CD14-positive monocyte (primary cell): ENCODE measurements at regions not wholly inside any gene's neighbourhood (a gene's known extent, or its start where the extent isn't known, plus 50 kb on each side); places are given as distances from the start of the nearest gene placed in this dataset.

ENCODE experiments used
- DNase-seq, 3 donors: peaks; one replicate each; pipeline ENCODE4 v3.0.0-alpha.2; 2011 to 2022
- H2AFZ ChIP-seq: 2 replicates; pipeline ENCODE4 v1.6.0; 2012; ENCODE audit warnings: mild to moderate bottlenecking, low read depth, low read length, inconsistent platforms; ENCODE audit not compliant: insufficient read depth, poor library complexity, severe bottlenecking
- H3K27ac ChIP-seq, 2 donors: 1 replicate in 1 of 2; 2 replicates in 1 of 2; pipeline ENCODE4 v1.5.1; 2012 to 2013; ENCODE audit warnings: low read length in 2 of 2, control low read depth in 1 of 2, inconsistent platforms in 1 of 2, low read depth in 1 of 2, mild to moderate bottlenecking in 1 of 2
- H3K27me3 ChIP-seq, 2 donors: one replicate each; pipeline versions ENCODE4 v1.6.0 to v1.6.1; 2011 to 2013; ENCODE audit warnings: low read length in 2 of 2; ENCODE audit not compliant: control insufficient read depth in 2 of 2, insufficient read depth in 2 of 2
- H3K36me3 ChIP-seq, 2 donors: replicated peaks in 1 of 2; 1 replicate in 1 of 2; 2 replicates in 1 of 2; pipeline versions ENCODE4 v1.5.1 to v1.6.1; 2012 to 2013; ENCODE audit warnings: low read length in 2 of 2, control low read depth in 1 of 2, inconsistent platforms in 1 of 2, mild to moderate bottlenecking in 1 of 2; ENCODE audit not compliant: insufficient read depth in 2 of 2, control insufficient read depth in 1 of 2
- H3K4me1 ChIP-seq, 2 donors: 1 replicate in 1 of 2; 2 replicates in 1 of 2; pipeline versions ENCODE4 v1.5.1 to v1.6.1; 2012 to 2013; ENCODE audit warnings: low read length in 2 of 2, control low read depth in 1 of 2, inconsistent platforms in 1 of 2, mild to moderate bottlenecking in 1 of 2, moderate library complexity in 1 of 2; ENCODE audit not compliant: insufficient read depth in 2 of 2, control insufficient read depth in 1 of 2
- H3K4me2 ChIP-seq: replicated peaks from 2 replicates; pipeline ENCODE3; 2012; ENCODE audit warnings: low read length, moderate library complexity, mild to moderate bottlenecking; ENCODE audit not compliant: poor library complexity, severe bottlenecking; ENCODE audit errors: extremely low read depth
- H3K4me3 ChIP-seq, 3 experiments: fragments of 200-600 bp in 1 of 3; sonication (generic) in 1 of 3; replicated peaks in 1 of 3; 1 replicate in 2 of 3; 2 replicates in 1 of 3; pipeline ENCODE4 v1.5.1; 2011 to 2013; ENCODE audit warnings: low read length in 3 of 3, mild to moderate bottlenecking in 3 of 3, control low read depth in 2 of 3, low read depth in 2 of 3, inconsistent platforms in 1 of 3, moderate library complexity in 1 of 3
- H3K79me2 ChIP-seq: 2 replicates; pipeline ENCODE4 v1.6.0; 2012; ENCODE audit warnings: mild to moderate bottlenecking, control low read depth, inconsistent platforms, low read length, moderate library complexity; ENCODE audit not compliant: insufficient read depth
- H3K9ac ChIP-seq: 2 replicates; pipeline ENCODE4 v1.6.0; 2017; ENCODE audit warnings: low read length, mild to moderate bottlenecking; ENCODE audit not compliant: insufficient read depth, poor library complexity, severe bottlenecking
- H3K9me3 ChIP-seq, 2 donors: replicated peaks in 1 of 2; 1 replicate in 1 of 2; 2 replicates in 1 of 2; pipeline versions ENCODE4 v1.5.1 to v1.6.1; 2012 to 2013; ENCODE audit warnings: low read length in 2 of 2, control low read depth in 1 of 2; ENCODE audit not compliant: control insufficient read depth in 1 of 2, insufficient read depth in 1 of 2
- H4K20me1 ChIP-seq: 2 replicates; pipeline ENCODE4 v1.6.0; 2012; ENCODE audit warnings: mild to moderate bottlenecking, low read length, control low read depth, moderate library complexity; ENCODE audit not compliant: insufficient read depth
- H3K27ac Mint-ChIP-seq, 7 donors: one replicate each; pipeline ENCODE4 v1.8.0; 2020; ENCODE audit warnings: mild to moderate bottlenecking in 7 of 7, mixed read lengths in 7 of 7, moderate library complexity in 6 of 7, inconsistent platforms in 2 of 7
- H3K27me3 Mint-ChIP-seq, 3 donors: one replicate each; pipeline ENCODE4 v1.8.0; 2021 to 2022; ENCODE audit warnings: low read depth in 3 of 3, mild to moderate bottlenecking in 3 of 3, mixed read lengths in 3 of 3, moderate library complexity in 3 of 3, inconsistent platforms in 1 of 3
- H3K36me3 Mint-ChIP-seq, 2 donors: one replicate each; pipeline ENCODE4 v1.8.0; 2020; ENCODE audit warnings: mixed read lengths in 2 of 2, inconsistent platforms in 1 of 2, mild to moderate bottlenecking in 1 of 2
- H3K4me1 Mint-ChIP-seq: one replicate; pipeline ENCODE4 v1.8.0; 2020; ENCODE audit warnings: mild to moderate bottlenecking, mixed read lengths
- H3K4me3 Mint-ChIP-seq, 2 donors: one replicate each; pipeline ENCODE4 v1.8.0; 2020; ENCODE audit warnings: mild to moderate bottlenecking in 2 of 2, mixed read lengths in 2 of 2, moderate library complexity in 1 of 2
- H3K9me3 Mint-ChIP-seq, 7 donors: one replicate each; pipeline ENCODE4 v1.8.0; 2020 to 2022; ENCODE audit warnings: mixed read lengths in 7 of 7, mild to moderate bottlenecking in 6 of 7, moderate library complexity in 6 of 7, inconsistent platforms in 2 of 7
- CTCF ChIP-seq: fragments of 200-600 bp; IDR thresholded peaks from one replicate; pipeline ENCODE4 v1.8.0; 2022; ENCODE audit warnings: antibody characterized with exemption, mild to moderate bottlenecking
- WGBS: methylation state at CpG from one replicate; pipeline ENCODE4 v1.1.5; 2013; ENCODE audit warnings: missing lambda C conversion rate; ENCODE audit not compliant: insufficient coverage; 5-methylcytosine and 5-hydroxymethylcytosine counted together
- intact Hi-C, 2 donors: fragments of 100-400 bp; cut with micrococcal nuclease; formaldehyde crosslinking; loops; one replicate each; pipeline versions ENCODE4 v1.15.0 to v1.15.1; 2023

- Mint-ChIP-seq H3K36me3 (no peaks in the 10 kb centered on the region), H3K4me1 (no peaks in the 10 kb centered on the region), H3K4me3 (no peak overlapping the region), H3K27me3 (peaks cover 0 to 3% (median 0%) of the 10 kb centered on the region in 3 donors), H3K27ac (no peak overlapping the region), H3K9me3 (peaks cover 0 to 2% (median 0%) of the 10 kb centered on the region in 7 donors)
- TF ChIP-seq CTCF: no peak
- 58% methylated on average over 2 of the region's 6 CpGs for WGBS
- Histone ChIP-seq H3K9me3 (no peaks in the 10 kb centered on the region), H2AFZ (no peak overlapping the region), H3K9ac (no peak overlapping the region), H3K4me2 (no peak overlapping the region), H3K79me2 (no peaks in the 10 kb centered on the region), H3K4me3 (no peak overlapping the region), H3K27me3 (no peaks in the 10 kb centered on the region), H3K36me3 (no peaks in the 10 kb centered on the region), H4K20me1 (no peaks in the 10 kb centered on the region), H3K27ac (no peak overlapping the region), H3K4me1 (no peaks in the 10 kb centered on the region)
- intact Hi-C loops: no loop called here
- DNase-seq: no peak
Observed at GRCh38 chr4:84433633-84434222, 65.4 kb downstream of the NKX6-1 start.

- TF ChIP-seq CTCF: no peak
Observed at GRCh38 chr4:84432713-84433112, 66.4 kb downstream of the NKX6-1 start.

More at GRCh38 chr4:84432713-84433112, 66.4 kb downstream of the NKX6-1 start:
- no peaks in the 10 kb centered on the region for H3K4me1 Mint-ChIP-seq
- Histone ChIP-seq H3K4me2 (no peak overlapping the region), H3K9ac (no peak overlapping the region), H3K9me3 (no peaks in the 10 kb centered on the region), H3K36me3 (no peaks in the 10 kb centered on the region), H2AFZ (no peak overlapping the region), H3K4me1 (no peaks in the 10 kb centered on the region), H4K20me1 (no peaks in the 10 kb centered on the region), H3K27me3 (no peaks in the 10 kb centered on the region), H3K4me3 (no peak overlapping the region), H3K79me2 (no peaks in the 10 kb centered on the region), H3K27ac (no peak overlapping the region)
- no peaks in the 10 kb centered on the region for H3K36me3 Mint-ChIP-seq
- H3K9me3 Mint-ChIP-seq: peaks cover 0 to 2% (median 0%) of the 10 kb centered on the region in 7 donors
- H3K4me3 Mint-ChIP-seq: no peak overlapping the region
- H3K27me3 Mint-ChIP-seq: no peaks in the 10 kb centered on the region
- no peak for DNase-seq
- intact Hi-C loops: no loop called here
- H3K27ac Mint-ChIP-seq: no peak overlapping the region
